Heart left ventricle (tissue), 13 donors: ENCODE measurements at regions not wholly inside any gene's neighbourhood (a gene's known extent, or its start where the extent isn't known, plus 50 kb on each side); places are given as distances from the start of the nearest gene placed in this dataset.

ENCODE experiments used
- CTCF ChIP-seq, 12 donors: fragments of 200-600 bp; sonication (generic) in 4 of 12; IDR thresholded peaks; one replicate each; pipeline versions ENCODE4 v1.5.0 to v1.8.0; 2018 to 2022; ENCODE audit warnings: antibody characterized with exemption in 12 of 12, mild to moderate bottlenecking in 5 of 12
- POLR2A ChIP-seq, 2 donors: fragments of 450-650 bp; IDR thresholded peaks; one replicate each; pipeline ENCODE4 v1.6.1; 2017; ENCODE audit warnings: antibody characterized with exemption in 2 of 2, mild to moderate bottlenecking in 2 of 2, moderate library complexity in 2 of 2
- donor health status: ischemic (EF 13 %, LVEDD 7.1; RV severe dilation, severe dysfunction).
- donor health status: DM: no; HTN: yes; CAD: no.
- donor health status: DM: no; HTN: no; CAD: no.
- donor health status: ischemic (EF 25% LVEDD 6.9; RV normal size, moderate dysfunction).
- donor health status: ischemic (EF 25% LVEDD 5.7; RV mildly dilated, moderate dysfunction).
- donor health status: ischemic (EF 35%, LVEDD 5.7; RV mildly dilated, moderate dysfunction).
- donor health status: nonischemic (EF 11% LVEDD 7.7; RV severe dilation, severe dysfunction).
- donor health status: DM: yes; HTN: yes; CAD: no.
- donor health status: PGD.
- donor health status: ischemic (EF 29% LVEDD 5.4; RV normal size, mild dysfunction).
- donor health status: nonischemic (EF 23%, LVEDD 6.1; RV moderate dilation, normal function).

GRCh38 chr10:9357471-9357870 is 1303.0 kb downstream of the GATA3 start:
- TF ChIP-seq CTCF (IDR thresholded peaks at IDR 0.05) (no peak), POLR2A (IDR thresholded peaks at IDR 0.05) (no peak)
